CD4-positive, alpha-beta T cell (primary cell): ENCODE measurements at regions not wholly inside any gene's neighbourhood (a gene's known extent, or its start where the extent isn't known, plus 50 kb on each side); places are given as distances from the start of the nearest gene placed in this dataset.

Source experiments
- ATAC-seq: fragments of 200-7000 bp; cut with Tn5 transposase; one replicate; pipeline ENCODE4 v1.10.0; 2022; ENCODE audit warnings: mild to moderate bottlenecking; ENCODE audit not compliant: poor library complexity
- CTCF ChIA-PET: fragments of 350-600 bp; sonication (Branson Sonifier 250); formaldehyde crosslinking; loops from one replicate; lab custom pipeline; 2021; ENCODE audit warnings: antibody characterized with exemption, inconsistent platforms; lab: Charles Lee
- POLR2A ChIA-PET: fragments of 350-600 bp; sonication (Branson Sonifier 250); formaldehyde crosslinking; loops from one replicate; lab custom pipeline; 2021; ENCODE audit warnings: antibody characterized with exemption, inconsistent platforms; lab: Charles Lee
- DNase-seq, 14 experiments: peaks; one replicate each; pipeline ENCODE4 v3.0.0-alpha.2; 2013 to 2020; ENCODE audit warnings: mixed read lengths in 2 of 14
- H3K27ac ChIP-seq, 2 donors: one replicate each; pipeline versions ENCODE4 v1.5.1 to v1.7.0; 2013; ENCODE audit warnings: low read length in 2 of 2, low read depth in 1 of 2, mild to moderate bottlenecking in 1 of 2
- H3K27me3 ChIP-seq, 2 experiments: 1 replicate in 1 of 2; 2 replicates in 1 of 2; pipeline versions ENCODE4 v1.6.1 to v1.7.0; 2013; ENCODE audit warnings: low read length in 2 of 2, control low read depth in 1 of 2, mild to moderate bottlenecking in 1 of 2, moderate library complexity in 1 of 2; ENCODE audit not compliant: insufficient read depth in 2 of 2, control insufficient read depth in 1 of 2
- H3K36me3 ChIP-seq: one replicate; pipeline ENCODE4 v1.6.1; 2013; ENCODE audit warnings: low read length, control low read depth; ENCODE audit not compliant: insufficient read depth
- H3K4me1 ChIP-seq: one replicate; pipeline ENCODE4 v1.6.1; 2013; ENCODE audit warnings: low read length, control low read depth; ENCODE audit not compliant: insufficient read depth
- H3K4me3 ChIP-seq: one replicate; pipeline ENCODE4 v1.5.1; 2013; ENCODE audit warnings: mild to moderate bottlenecking, low read length, moderate library complexity
- H3K9me3 ChIP-seq, 2 experiments: 1 replicate in 1 of 2; 2 replicates in 1 of 2; pipeline versions ENCODE4 v1.6.1 to v1.7.0; 2013; ENCODE audit warnings: low read length in 2 of 2, mild to moderate bottlenecking in 2 of 2, control low read depth in 1 of 2, moderate library complexity in 1 of 2; ENCODE audit not compliant: control insufficient read depth in 1 of 2, insufficient read depth in 1 of 2
- H3K27ac Mint-ChIP-seq: one replicate; pipeline ENCODE4 v1.8.0; 2020; ENCODE audit warnings: mixed read lengths
- H3K27me3 Mint-ChIP-seq: one replicate; pipeline ENCODE4 v1.8.0; 2021; ENCODE audit warnings: mixed read lengths
- H3K36me3 Mint-ChIP-seq: one replicate; pipeline ENCODE4 v1.8.0; 2021; ENCODE audit warnings: low read depth, mixed read lengths
- H3K4me1 Mint-ChIP-seq: one replicate; pipeline ENCODE4 v1.8.0; 2021; ENCODE audit warnings: low read depth, mixed read lengths
- H3K4me3 Mint-ChIP-seq: one replicate; pipeline ENCODE4 v1.8.0; 2020; ENCODE audit warnings: mild to moderate bottlenecking, mixed read lengths
- H3K9me3 Mint-ChIP-seq: one replicate; pipeline ENCODE4 v1.8.0; 2020; ENCODE audit warnings: mixed read lengths
- intact Hi-C, 2 experiments: fragments of 100-400 bp; cut with DNase I in 1 of 2; cut with micrococcal nuclease in 1 of 2; formaldehyde crosslinking; loops; one replicate each; pipeline versions ENCODE4 v1.15.1 to v1.9.0; 2023 to 2025; cut with DNase I, micrococcal nuclease
- TF ChIP-seq, protein P1 (sequence below): fragments of 200-600 bp; IDR thresholded peaks from one replicate; pipeline ENCODE4 v1.8.0; 2022; ENCODE audit warnings: antibody characterized with exemption, mild to moderate bottlenecking

DNA sequence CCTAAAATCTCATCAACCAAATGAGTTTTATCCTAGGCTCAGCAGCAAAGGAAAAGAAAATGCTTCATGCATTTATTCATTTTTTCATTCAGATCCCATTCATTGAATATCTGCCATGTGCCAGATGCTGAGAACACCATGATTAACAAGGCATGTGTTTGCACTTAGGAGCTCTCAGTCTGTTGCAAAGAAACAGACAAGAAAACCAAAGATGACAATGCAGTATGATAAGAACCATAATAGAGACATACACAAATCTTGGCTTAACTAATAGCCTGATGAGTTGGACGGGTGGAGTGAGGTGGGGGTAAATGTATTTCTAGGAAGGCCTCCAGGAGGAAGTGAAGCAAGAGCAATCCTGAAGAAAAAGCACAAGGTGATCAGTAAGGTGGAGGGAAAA is 177.8 kb upstream of the SCN7A start:
- ATAC-seq, result no peak
- no peaks in the 10 kb centered on the region for H3K27me3 Mint-ChIP-seq
- no peaks in the 10 kb centered on the region for H3K36me3 Mint-ChIP-seq
- no peak overlapping the region for H3K27ac ChIP-seq
- DNase-seq, result no peak
- TF ChIP-seq, protein P1, sequence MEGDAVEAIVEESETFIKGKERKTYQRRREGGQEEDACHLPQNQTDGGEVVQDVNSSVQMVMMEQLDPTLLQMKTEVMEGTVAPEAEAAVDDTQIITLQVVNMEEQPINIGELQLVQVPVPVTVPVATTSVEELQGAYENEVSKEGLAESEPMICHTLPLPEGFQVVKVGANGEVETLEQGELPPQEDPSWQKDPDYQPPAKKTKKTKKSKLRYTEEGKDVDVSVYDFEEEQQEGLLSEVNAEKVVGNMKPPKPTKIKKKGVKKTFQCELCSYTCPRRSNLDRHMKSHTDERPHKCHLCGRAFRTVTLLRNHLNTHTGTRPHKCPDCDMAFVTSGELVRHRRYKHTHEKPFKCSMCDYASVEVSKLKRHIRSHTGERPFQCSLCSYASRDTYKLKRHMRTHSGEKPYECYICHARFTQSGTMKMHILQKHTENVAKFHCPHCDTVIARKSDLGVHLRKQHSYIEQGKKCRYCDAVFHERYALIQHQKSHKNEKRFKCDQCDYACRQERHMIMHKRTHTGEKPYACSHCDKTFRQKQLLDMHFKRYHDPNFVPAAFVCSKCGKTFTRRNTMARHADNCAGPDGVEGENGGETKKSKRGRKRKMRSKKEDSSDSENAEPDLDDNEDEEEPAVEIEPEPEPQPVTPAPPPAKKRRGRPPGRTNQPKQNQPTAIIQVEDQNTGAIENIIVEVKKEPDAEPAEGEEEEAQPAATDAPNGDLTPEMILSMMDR, result no peak
- no peaks in the 10 kb centered on the region for H3K9me3 Mint-ChIP-seq
- H3K4me3 Mint-ChIP-seq, result no peak overlapping the region
- H3K4me1 Mint-ChIP-seq, result no peaks in the 10 kb centered on the region
- no peak overlapping the region for H3K27ac Mint-ChIP-seq
- H3K9me3 ChIP-seq, result no peaks in the 10 kb centered on the region
- H3K4me1 ChIP-seq, result no peaks in the 10 kb centered on the region
- H3K27me3 ChIP-seq, result no peaks in the 10 kb centered on the region
- H3K36me3 ChIP-seq, result no peaks in the 10 kb centered on the region
- no peak overlapping the region for H3K4me3 ChIP-seq
- CTCF ChIA-PET, result no interaction called here
- intact Hi-C loops, result no loop called here
- POLR2A ChIA-PET, result no interaction called here

DNA sequence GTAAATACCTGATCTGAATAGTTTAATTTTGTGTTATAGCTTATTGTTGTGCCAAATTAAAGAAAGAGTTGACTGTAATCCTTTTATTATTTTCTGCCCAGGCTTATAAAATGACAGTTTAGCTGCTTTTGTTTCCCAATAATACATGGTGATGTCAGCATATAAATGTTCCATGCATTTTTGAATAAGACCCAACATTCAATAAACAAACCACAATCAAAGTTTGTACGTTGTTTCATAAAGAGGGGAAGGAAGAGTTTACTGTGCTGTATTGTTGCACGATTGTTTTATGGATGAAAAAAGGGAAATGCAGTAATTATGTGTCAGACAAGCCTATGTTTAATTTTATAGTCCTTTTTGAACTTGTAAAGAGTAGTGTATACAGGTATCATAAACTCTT is 177.2 kb upstream of the SCN7A start:
- intact Hi-C loops, result no loop called here
- ATAC-seq, result no peak
- Mint-ChIP-seq H3K4me1 (no peaks in the 10 kb centered on the region), H3K36me3 (no peaks in the 10 kb centered on the region), H3K27me3 (no peaks in the 10 kb centered on the region), H3K9me3 (no peaks in the 10 kb centered on the region), H3K27ac (no peak overlapping the region), H3K4me3 (no peak overlapping the region)
- DNase-seq, result no peak
- H3K27ac ChIP-seq, result no peak overlapping the region
- no peak overlapping the region for H3K4me3 ChIP-seq
- TF ChIP-seq, protein P1, result no peak
- no peaks in the 10 kb centered on the region for H3K4me1 ChIP-seq
- H3K9me3 ChIP-seq, result no peaks in the 10 kb centered on the region
- ChIA-PET CTCF (no interaction called here), POLR2A (no interaction called here)
- H3K36me3 ChIP-seq, result no peaks in the 10 kb centered on the region
- no peaks in the 10 kb centered on the region for H3K27me3 ChIP-seq

- Mint-ChIP-seq H3K4me3 (no peak overlapping the region), H3K9me3 (no peaks in the 10 kb centered on the region), H3K27me3 (no peaks in the 10 kb centered on the region), H3K4me1 (no peaks in the 10 kb centered on the region), H3K36me3 (no peaks in the 10 kb centered on the region), H3K27ac (no peak overlapping the region)
- POLR2A ChIA-PET, result no interaction called here
- TF ChIP-seq, protein P1, result no peak
- intact Hi-C loops, result no loop called here
- Histone ChIP-seq H3K4me1 (no peaks in the 10 kb centered on the region), H3K4me3 (no peak overlapping the region), H3K27ac (no peak overlapping the region), H3K27me3 (no peaks in the 10 kb centered on the region), H3K36me3 (no peaks in the 10 kb centered on the region), H3K9me3 (no peaks in the 10 kb centered on the region)
- ATAC-seq (no peak), DNase-seq (no peak)
- CTCF ChIA-PET, result no interaction called here
Observed at GRCh38 chr2:166665991-166666940, 172.2 kb upstream of the SCN7A start.
